HL-60 (cell line): ENCODE measurements at regions not wholly inside any gene's neighbourhood (a gene's known extent, or its start where the extent isn't known, plus 50 kb on each side); places are given as distances from the start of the nearest gene placed in this dataset.

Source experiments
- DNase-seq, 2 experiments: peaks; one replicate each; pipeline ENCODE4 v3.0.0-alpha.2; 2010 to 2020; ENCODE audit warnings: low read depth in 1 of 2, low spot score in 1 of 2
- H3K27ac ChIP-seq: fragments of 250-450 bp; sonication (Bioruptor Pico); replicated peaks from 2 replicates; pipeline ENCODE4 v1.5.1; 2020; ENCODE audit warnings: mild to moderate bottlenecking, moderate library complexity
- H3K27me3 ChIP-seq: fragments of 250-450 bp; sonication (Bioruptor Pico); 2 replicates; pipeline ENCODE4 v1.5.1; 2021; ENCODE audit warnings: mild to moderate bottlenecking, moderate library complexity; ENCODE audit not compliant: insufficient read depth, poor library complexity, severe bottlenecking
- H3K4me3 ChIP-seq: replicated peaks from 2 replicates; pipeline ENCODE4 v1.5.1; 2011; ENCODE audit warnings: mild to moderate bottlenecking, control low read depth, low read length; ENCODE audit not compliant: insufficient read depth
- GABPA ChIP-seq: IDR thresholded peaks from 2 replicates; pipeline ENCODE4 v1.6.1; 2012; ENCODE audit warnings: low read depth
- POLR2AphosphoS5 ChIP-seq: IDR thresholded peaks from 2 replicates; pipeline ENCODE4 v1.6.1; 2012; ENCODE audit warnings: low read depth
- SPI1 ChIP-seq: IDR thresholded peaks from 2 replicates; pipeline ENCODE4 v1.6.1; 2012; ENCODE audit warnings: low read depth, mild to moderate bottlenecking, borderline replicate concordance
- TF ChIP-seq, protein P1 (sequence below): IDR thresholded peaks from 2 replicates; pipeline ENCODE4 v1.6.1; 2012; ENCODE audit warnings: low read depth; ENCODE audit not compliant: insufficient replicate concordance
- TF ChIP-seq, protein P2 (sequence below): IDR thresholded peaks from one replicate; pipeline ENCODE4 v1.5.1; 2011; ENCODE audit warnings: low read length, control low read depth, inconsistent platforms; ENCODE audit not compliant: insufficient read depth

DNA sequence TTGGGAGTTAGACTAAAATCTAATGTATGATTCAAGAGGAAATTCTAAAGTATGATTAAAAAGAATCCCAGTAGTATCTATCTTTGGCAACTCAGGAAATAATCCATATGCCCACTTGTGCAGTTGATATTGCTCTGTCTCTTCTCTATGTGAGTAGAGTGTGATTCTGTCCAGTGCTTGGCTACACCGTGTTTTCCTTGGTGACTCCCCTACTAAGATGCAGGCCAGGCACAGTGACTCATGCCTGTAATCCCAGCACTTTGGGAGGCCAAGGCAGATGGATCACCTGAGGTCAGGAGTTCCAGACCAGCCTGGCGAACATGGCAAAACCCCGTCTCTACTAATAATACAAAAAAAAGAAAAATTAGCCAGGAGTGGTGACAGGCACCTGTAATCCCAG, 495.4 kb downstream of the MAT2B start:
- Histone ChIP-seq H3K27ac (no peak overlapping the region), H3K27me3 (no peaks in the 10 kb centered on the region), H3K4me3 (no peak overlapping the region)
- no peak for DNase-seq
- TF ChIP-seq, protein P1, sequence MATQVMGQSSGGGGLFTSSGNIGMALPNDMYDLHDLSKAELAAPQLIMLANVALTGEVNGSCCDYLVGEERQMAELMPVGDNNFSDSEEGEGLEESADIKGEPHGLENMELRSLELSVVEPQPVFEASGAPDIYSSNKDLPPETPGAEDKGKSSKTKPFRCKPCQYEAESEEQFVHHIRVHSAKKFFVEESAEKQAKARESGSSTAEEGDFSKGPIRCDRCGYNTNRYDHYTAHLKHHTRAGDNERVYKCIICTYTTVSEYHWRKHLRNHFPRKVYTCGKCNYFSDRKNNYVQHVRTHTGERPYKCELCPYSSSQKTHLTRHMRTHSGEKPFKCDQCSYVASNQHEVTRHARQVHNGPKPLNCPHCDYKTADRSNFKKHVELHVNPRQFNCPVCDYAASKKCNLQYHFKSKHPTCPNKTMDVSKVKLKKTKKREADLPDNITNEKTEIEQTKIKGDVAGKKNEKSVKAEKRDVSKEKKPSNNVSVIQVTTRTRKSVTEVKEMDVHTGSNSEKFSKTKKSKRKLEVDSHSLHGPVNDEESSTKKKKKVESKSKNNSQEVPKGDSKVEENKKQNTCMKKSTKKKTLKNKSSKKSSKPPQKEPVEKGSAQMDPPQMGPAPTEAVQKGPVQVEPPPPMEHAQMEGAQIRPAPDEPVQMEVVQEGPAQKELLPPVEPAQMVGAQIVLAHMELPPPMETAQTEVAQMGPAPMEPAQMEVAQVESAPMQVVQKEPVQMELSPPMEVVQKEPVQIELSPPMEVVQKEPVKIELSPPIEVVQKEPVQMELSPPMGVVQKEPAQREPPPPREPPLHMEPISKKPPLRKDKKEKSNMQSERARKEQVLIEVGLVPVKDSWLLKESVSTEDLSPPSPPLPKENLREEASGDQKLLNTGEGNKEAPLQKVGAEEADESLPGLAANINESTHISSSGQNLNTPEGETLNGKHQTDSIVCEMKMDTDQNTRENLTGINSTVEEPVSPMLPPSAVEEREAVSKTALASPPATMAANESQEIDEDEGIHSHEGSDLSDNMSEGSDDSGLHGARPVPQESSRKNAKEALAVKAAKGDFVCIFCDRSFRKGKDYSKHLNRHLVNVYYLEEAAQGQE, result no peak
- TF ChIP-seq POLR2AphosphoS5, result no peak
- TF ChIP-seq SPI1, result no peak
- no peak for TF ChIP-seq GABPA
- TF ChIP-seq, protein P2, sequence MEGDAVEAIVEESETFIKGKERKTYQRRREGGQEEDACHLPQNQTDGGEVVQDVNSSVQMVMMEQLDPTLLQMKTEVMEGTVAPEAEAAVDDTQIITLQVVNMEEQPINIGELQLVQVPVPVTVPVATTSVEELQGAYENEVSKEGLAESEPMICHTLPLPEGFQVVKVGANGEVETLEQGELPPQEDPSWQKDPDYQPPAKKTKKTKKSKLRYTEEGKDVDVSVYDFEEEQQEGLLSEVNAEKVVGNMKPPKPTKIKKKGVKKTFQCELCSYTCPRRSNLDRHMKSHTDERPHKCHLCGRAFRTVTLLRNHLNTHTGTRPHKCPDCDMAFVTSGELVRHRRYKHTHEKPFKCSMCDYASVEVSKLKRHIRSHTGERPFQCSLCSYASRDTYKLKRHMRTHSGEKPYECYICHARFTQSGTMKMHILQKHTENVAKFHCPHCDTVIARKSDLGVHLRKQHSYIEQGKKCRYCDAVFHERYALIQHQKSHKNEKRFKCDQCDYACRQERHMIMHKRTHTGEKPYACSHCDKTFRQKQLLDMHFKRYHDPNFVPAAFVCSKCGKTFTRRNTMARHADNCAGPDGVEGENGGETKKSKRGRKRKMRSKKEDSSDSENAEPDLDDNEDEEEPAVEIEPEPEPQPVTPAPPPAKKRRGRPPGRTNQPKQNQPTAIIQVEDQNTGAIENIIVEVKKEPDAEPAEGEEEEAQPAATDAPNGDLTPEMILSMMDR, result no peak

DNA sequence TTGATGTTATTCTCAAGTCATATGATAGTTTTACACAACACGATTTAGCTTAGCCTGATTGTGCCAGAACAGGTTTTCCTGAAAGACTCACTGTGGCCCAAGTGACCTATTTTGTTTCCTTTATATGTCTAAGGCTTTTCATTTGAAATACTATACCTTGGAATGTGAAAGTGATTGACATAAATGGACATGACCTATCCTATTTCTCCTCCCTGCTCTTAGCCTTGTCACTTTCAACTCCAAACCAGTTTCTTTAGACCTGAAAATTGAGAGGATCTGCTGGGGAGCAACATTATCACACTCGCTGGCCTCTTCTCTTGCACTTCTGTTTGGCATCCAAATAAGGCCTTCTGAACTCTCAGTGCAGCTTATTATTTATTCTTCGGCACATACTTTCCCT, 496.8 kb downstream of the MAT2B start:
- Histone ChIP-seq H3K27ac (no peak overlapping the region), H3K27me3 (no peaks in the 10 kb centered on the region), H3K4me3 (no peak overlapping the region)
- DNase-seq, result no peak
- TF ChIP-seq GABPA, result no peak
- no peak for TF ChIP-seq POLR2AphosphoS5
- TF ChIP-seq, protein P1, result no peak
- TF ChIP-seq, protein P2, result no peak
- TF ChIP-seq SPI1, result no peak

DNA sequence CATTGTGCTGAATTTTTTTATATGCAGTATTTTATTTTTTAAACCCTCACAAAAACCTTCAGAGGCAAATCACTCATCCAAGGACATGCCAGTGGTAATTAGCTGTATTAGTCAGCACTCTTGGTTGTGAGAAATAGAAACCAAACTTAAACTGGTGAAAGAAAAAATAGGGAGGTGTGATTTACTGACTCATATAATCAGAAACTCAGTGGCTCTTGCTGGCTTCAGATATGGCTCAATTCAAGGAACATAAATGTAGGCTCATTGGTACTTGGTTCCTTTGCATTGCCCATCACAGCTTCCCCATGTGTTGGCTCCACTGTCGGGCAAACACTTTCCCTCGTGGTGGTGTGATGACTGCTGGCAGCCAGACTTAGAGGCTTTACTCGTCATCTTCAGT, 497.2 kb downstream of the MAT2B start:
- no peak for DNase-seq
- Histone ChIP-seq H3K27ac (no peak overlapping the region), H3K4me3 (no peak overlapping the region), H3K27me3 (no peaks in the 10 kb centered on the region)
- TF ChIP-seq GABPA (no peak), SPI1 (no peak), POLR2AphosphoS5 (no peak)
- TF ChIP-seq, protein P1, result no peak
- TF ChIP-seq, protein P2, result no peak
